ENCODE measurements at regions not wholly inside any gene's neighbourhood (a gene's known extent, or its start where the extent isn't known, plus 50 kb on each side); places are given as distances from the start of the nearest gene placed in this dataset.
A peak's percentile ranks its signal among the peaks of the same experiment; 100 is the strongest.

DNA sequence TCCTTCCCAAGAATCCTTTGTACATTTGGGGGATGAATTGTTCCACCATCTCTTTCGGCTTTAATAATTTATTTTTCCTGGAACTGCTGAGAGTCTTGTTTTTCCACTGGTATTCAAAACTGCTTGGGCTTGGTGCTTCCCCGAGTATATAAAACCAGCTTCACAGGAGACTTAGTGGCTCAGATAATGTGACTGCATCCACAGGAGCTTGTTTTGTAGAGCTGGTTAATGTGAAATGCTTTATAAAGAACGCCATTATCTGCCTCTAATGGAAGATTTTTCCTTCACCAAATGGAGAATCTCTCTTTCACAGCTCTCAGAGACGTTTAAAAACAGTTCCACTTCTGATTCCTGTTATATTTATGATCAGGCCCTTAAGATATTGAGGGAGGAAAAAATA is 935.5 kb downstream of the RAB28 start:
- no peaks in the 10 kb centered on the region for H3K36me3 ChIP-seq (ENCODE audit: insufficient read depth, low read length)
- no peaks in the 10 kb centered on the region for H3K9me2 ChIP-seq (ENCODE audit: insufficient read depth, low read length)
- peak overlapping the region; percentile 68 for H3K27ac ChIP-seq (ENCODE audit: low read length)
- H3K4me3 ChIP-seq (ENCODE audit: low read length) = no peak overlapping the region
- no peaks in the 10 kb centered on the region for H3F3A ChIP-seq (ENCODE audit: insufficient read depth, low read length, poor library complexity, severe bottlenecking)
- H3K9ac ChIP-seq (ENCODE audit: low read length) = no peak overlapping the region
- no peaks in the 10 kb centered on the region for H3K9me3 ChIP-seq (ENCODE audit: low read length)
- H2AFZ ChIP-seq (ENCODE audit: low read depth, low read length) = no peak overlapping the region
- H3K27me3 ChIP-seq (ENCODE audit: insufficient read depth, low read depth, low read length) = no peaks in the 10 kb centered on the region
- H3K79me2 ChIP-seq (replicated peaks; ENCODE audit: insufficient read depth, low read length) = no peaks in the 10 kb centered on the region
- TF ChIP-seq POLR2AphosphoS5 (IDR thresholded peaks at IDR 0.05) (peak; percentile 60), TAF1 (IDR thresholded peaks at IDR 0.05; ENCODE audit: low read depth) (no peak)
- TF ChIP-seq, protein P1, sequence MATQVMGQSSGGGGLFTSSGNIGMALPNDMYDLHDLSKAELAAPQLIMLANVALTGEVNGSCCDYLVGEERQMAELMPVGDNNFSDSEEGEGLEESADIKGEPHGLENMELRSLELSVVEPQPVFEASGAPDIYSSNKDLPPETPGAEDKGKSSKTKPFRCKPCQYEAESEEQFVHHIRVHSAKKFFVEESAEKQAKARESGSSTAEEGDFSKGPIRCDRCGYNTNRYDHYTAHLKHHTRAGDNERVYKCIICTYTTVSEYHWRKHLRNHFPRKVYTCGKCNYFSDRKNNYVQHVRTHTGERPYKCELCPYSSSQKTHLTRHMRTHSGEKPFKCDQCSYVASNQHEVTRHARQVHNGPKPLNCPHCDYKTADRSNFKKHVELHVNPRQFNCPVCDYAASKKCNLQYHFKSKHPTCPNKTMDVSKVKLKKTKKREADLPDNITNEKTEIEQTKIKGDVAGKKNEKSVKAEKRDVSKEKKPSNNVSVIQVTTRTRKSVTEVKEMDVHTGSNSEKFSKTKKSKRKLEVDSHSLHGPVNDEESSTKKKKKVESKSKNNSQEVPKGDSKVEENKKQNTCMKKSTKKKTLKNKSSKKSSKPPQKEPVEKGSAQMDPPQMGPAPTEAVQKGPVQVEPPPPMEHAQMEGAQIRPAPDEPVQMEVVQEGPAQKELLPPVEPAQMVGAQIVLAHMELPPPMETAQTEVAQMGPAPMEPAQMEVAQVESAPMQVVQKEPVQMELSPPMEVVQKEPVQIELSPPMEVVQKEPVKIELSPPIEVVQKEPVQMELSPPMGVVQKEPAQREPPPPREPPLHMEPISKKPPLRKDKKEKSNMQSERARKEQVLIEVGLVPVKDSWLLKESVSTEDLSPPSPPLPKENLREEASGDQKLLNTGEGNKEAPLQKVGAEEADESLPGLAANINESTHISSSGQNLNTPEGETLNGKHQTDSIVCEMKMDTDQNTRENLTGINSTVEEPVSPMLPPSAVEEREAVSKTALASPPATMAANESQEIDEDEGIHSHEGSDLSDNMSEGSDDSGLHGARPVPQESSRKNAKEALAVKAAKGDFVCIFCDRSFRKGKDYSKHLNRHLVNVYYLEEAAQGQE (IDR thresholded peaks at IDR 0.05; ENCODE audit: borderline replicate concordance) = peak; percentile 60
- no peaks in the 10 kb centered on the region for H4K20me1 ChIP-seq (ENCODE audit: insufficient read depth)
- no peak overlapping the region for H3K4me2 ChIP-seq (ENCODE audit: low read length)

DNA sequence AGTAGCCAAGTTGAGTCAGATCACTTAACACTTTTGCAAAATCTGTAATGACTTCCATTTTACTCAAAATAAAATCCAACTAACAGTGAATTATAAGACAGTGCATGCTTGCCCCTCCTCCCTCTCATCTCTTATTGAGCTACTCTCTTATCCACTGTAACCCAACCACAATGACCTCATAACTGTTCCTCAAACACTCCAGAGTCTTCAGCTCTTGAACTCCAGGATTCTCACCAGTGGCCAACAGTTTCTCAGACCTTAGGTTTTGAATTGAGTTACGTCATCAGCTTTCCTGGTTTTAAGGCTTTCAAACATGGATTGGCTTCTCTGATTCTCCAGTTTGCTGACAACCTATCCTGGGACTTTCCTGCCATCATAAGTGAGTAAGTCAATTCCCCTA is 938.3 kb downstream of the RAB28 start:
- Histone ChIP-seq H3F3A (ENCODE audit: insufficient read depth, low read length, poor library complexity, severe bottlenecking) (no peaks in the 10 kb centered on the region), H3K79me2 (replicated peaks; ENCODE audit: insufficient read depth, low read length) (no peaks in the 10 kb centered on the region)
- TF ChIP-seq EP300 (conservative IDR thresholded peaks at IDR 0.05; ENCODE audit: poor library complexity, severe bottlenecking) = no peak
- TF ChIP-seq, protein P1 (IDR thresholded peaks at IDR 0.05; ENCODE audit: borderline replicate concordance) = no peak
- no peak for TF ChIP-seq SMC3 (conservative IDR thresholded peaks at IDR 0.05; ENCODE audit: poor library complexity)
- TF ChIP-seq, protein P2, sequence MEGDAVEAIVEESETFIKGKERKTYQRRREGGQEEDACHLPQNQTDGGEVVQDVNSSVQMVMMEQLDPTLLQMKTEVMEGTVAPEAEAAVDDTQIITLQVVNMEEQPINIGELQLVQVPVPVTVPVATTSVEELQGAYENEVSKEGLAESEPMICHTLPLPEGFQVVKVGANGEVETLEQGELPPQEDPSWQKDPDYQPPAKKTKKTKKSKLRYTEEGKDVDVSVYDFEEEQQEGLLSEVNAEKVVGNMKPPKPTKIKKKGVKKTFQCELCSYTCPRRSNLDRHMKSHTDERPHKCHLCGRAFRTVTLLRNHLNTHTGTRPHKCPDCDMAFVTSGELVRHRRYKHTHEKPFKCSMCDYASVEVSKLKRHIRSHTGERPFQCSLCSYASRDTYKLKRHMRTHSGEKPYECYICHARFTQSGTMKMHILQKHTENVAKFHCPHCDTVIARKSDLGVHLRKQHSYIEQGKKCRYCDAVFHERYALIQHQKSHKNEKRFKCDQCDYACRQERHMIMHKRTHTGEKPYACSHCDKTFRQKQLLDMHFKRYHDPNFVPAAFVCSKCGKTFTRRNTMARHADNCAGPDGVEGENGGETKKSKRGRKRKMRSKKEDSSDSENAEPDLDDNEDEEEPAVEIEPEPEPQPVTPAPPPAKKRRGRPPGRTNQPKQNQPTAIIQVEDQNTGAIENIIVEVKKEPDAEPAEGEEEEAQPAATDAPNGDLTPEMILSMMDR (IDR thresholded peaks at IDR 0.05; ENCODE audit: poor library complexity, severe bottlenecking) = no peak

More for the DNA sequence above, 938.3 kb downstream of the RAB28 start:
- H3K9me3 ChIP-seq (ENCODE audit: low read length) = no peaks in the 10 kb centered on the region
- H3K36me3 ChIP-seq (ENCODE audit: insufficient read depth, low read length) = no peaks in the 10 kb centered on the region
- H2AFZ ChIP-seq (ENCODE audit: low read depth, low read length) = no peak overlapping the region
- no peak overlapping the region for H3K27ac ChIP-seq (ENCODE audit: low read length)
- no peaks in the 10 kb centered on the region for H4K20me1 ChIP-seq (ENCODE audit: insufficient read depth)
- H3K4me2 ChIP-seq (ENCODE audit: low read length) = no peak overlapping the region
- H3K9ac ChIP-seq (ENCODE audit: low read length) = no peak overlapping the region
- H3K9me2 ChIP-seq (ENCODE audit: insufficient read depth, low read length) = no peaks in the 10 kb centered on the region
- no peaks in the 10 kb centered on the region for H3K27me3 ChIP-seq (ENCODE audit: insufficient read depth, low read depth, low read length)
- no peak overlapping the region for H3K4me3 ChIP-seq (ENCODE audit: low read length)
